Choroid plexus epithelial cell (primary cell): ENCODE measurements at regions not wholly inside any gene's neighbourhood (a gene's known extent, or its start where the extent isn't known, plus 50 kb on each side); places are given as distances from the start of the nearest gene placed in this dataset.
A peak's percentile ranks its signal among the peaks of the same experiment; 100 is the strongest.

Source experiments
- DNase-seq: peaks from one replicate; pipeline ENCODE4 v3.0.0-alpha.2; 2010; ENCODE audit warnings: low read depth
- H3K4me3 ChIP-seq: 2 replicates; pipeline ENCODE4 v1.5.1; 2011; ENCODE audit warnings: low read depth, mild to moderate bottlenecking, control low read depth, low read length, moderate library complexity
- CTCF ChIP-seq: conservative IDR thresholded peaks from 2 replicates; pipeline ENCODE4 v1.5.1; 2011; ENCODE audit warnings: low read depth, mild to moderate bottlenecking, control low read depth, inconsistent platforms, low read length, moderate library complexity

DNA sequence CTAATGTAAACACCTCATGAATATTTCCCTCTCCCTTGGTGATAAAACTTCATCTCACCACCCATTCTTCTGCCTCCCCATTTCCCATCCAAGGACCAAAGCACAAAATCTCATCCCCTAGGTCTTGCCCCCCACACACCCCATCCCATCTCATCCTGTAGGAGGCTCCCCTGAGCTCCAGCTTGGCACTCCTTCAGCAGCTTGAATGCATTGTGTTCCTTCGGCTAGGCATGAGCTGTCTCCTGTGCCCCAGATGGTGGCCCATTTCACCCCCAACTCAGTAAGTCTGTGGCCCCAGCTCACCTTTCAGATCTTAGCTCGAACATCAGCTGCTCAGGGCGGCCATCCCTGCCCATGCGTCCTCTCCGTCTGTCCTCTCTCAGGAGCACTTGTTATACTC, 203.6 kb upstream of the NR2F2 start:
- H3K4me3 ChIP-seq = no peak overlapping the region
- TF ChIP-seq CTCF = no peak

GRCh38 chr15:96130734-96131133, 199.8 kb upstream of the NR2F2 start:
- H3K4me3 ChIP-seq = no peak overlapping the region
- TF ChIP-seq CTCF = no peak
- peak; percentile 24 for DNase-seq

More for the DNA sequence above, 203.6 kb upstream of the NR2F2 start:
- DNase-seq = no peak

- DNase-seq = no peak
- TF ChIP-seq CTCF = no peak
- no peak overlapping the region for H3K4me3 ChIP-seq
Observed at GRCh38 chr15:96132126-96132525, 198.4 kb upstream of the NR2F2 start.

DNA sequence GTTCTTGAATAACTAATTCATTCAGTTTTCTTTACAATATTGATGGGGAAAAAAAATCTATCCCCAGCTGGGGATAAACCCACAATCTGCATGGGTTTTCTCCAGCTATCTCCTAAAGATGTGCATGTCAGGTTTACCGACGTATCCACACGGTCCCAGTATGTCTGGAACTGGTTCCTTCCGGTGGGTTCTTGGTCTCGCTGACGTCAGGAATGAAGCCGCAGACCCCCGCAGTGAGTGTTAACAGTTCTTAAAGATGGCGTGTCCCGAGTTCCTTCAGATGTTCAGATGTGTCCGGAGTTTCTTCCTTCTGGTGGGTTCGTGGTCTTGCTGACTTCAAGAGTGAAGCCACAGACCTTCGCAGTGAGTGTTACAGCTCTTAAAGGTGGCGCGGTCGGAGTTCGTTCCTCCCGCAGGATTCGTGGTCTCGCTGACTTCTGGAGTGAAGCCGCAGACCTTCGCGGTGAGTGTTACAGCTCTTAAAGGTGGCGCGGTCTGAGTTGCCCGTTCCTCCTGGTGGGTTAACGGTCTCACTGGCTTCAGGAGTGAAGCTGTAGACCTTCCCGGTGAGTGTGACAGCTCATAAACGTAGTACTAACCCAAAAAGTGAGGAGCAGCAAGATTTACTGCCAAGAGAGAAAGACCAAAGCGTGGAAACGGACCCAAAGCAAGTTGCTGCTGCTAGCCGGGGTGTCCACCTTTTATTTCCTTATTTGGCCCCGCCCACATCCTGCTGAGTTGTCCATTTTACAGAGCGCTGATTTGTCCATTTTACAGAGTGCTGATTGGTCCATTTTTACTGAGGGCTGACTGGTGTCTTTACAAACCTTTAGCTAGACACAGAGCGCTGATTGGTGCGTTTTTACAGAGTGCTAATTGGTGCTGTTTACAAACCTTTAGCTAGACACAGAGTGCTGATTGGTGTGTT, 195.1 kb upstream of the NR2F2 start:
- no peak for TF ChIP-seq CTCF
- DNase-seq = no peak
- H3K4me3 ChIP-seq = no peak overlapping the region

- no peak overlapping the region for H3K4me3 ChIP-seq
- TF ChIP-seq CTCF = no peak
- no peak for DNase-seq
Observed at GRCh38 chr15:96138985-96139384, 191.5 kb upstream of the NR2F2 start.

DNA sequence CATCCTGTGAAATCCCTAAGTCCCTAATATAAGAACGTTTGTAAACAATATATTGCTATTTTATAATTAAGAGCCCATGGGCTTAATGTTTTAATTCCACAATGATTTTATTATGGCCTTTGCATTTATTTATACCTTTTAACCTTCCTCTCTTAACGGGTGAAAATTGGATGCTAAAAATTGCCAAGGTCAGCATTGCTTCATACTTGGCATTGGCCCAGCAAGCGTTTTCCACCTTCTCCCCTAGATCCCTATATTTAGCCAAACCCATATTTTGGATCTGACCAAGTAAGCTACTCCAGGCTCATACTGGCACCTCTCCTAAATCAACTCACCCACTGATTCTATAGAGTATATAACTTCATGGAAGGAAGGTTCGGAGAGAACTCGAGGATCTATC, 188.0 kb upstream of the NR2F2 start:
- TF ChIP-seq CTCF = no peak
- DNase-seq = no peak
- no peak overlapping the region for H3K4me3 ChIP-seq

- no peak for TF ChIP-seq CTCF
- no peak for DNase-seq
- no peak overlapping the region for H3K4me3 ChIP-seq
Observed at GRCh38 chr15:96144734-96145133, 185.8 kb upstream of the NR2F2 start.
